Ectodermal cell (in vitro differentiated cells): ENCODE measurements at regions not wholly inside any gene's neighbourhood (a gene's known extent, or its start where the extent isn't known, plus 50 kb on each side); places are given as distances from the start of the nearest gene placed in this dataset.

Experiments used
- H3K27ac ChIP-seq: 2 replicates; pipeline ENCODE4 v1.7.0; 2013; ENCODE audit warnings: mild to moderate bottlenecking, low read depth, low read length; ENCODE audit not compliant: insufficient read depth, poor library complexity, severe bottlenecking
- H3K27me3 ChIP-seq: 2 replicates; pipeline ENCODE4 v1.7.0; 2013; ENCODE audit warnings: mild to moderate bottlenecking, low read length; ENCODE audit not compliant: insufficient read depth, control insufficient read depth, poor library complexity, severe bottlenecking
- H3K36me3 ChIP-seq: one replicate; pipeline ENCODE4 v1.7.0; 2013; ENCODE audit warnings: low read length; ENCODE audit not compliant: control insufficient read depth, insufficient read depth
- H3K4me1 ChIP-seq: one replicate; pipeline ENCODE4 v1.7.0; 2013; ENCODE audit warnings: low read length; ENCODE audit not compliant: control insufficient read depth, insufficient read depth
- H3K4me3 ChIP-seq: 2 replicates; pipeline ENCODE4 v1.7.0; 2013; ENCODE audit warnings: low read depth, low read length, control low read depth; ENCODE audit not compliant: insufficient read depth
- H3K9me3 ChIP-seq: 2 replicates; pipeline ENCODE4 v1.7.0; 2013; ENCODE audit warnings: mild to moderate bottlenecking, low read length, moderate library complexity; ENCODE audit not compliant: control insufficient read depth
- WGBS, 2 experiments: methylation state at CpG; one replicate each; pipeline ENCODE4 v1.1.7; 2013; ENCODE audit warnings: missing lambda C conversion rate in 2 of 2; 5-methylcytosine and 5-hydroxymethylcytosine counted together

- Histone ChIP-seq H3K27me3 (no peaks in the 10 kb centered on the region), H3K36me3 (no peaks in the 10 kb centered on the region), H3K9me3 (no peaks in the 10 kb centered on the region), H3K4me1 (no peaks in the 10 kb centered on the region), H3K27ac (no peak overlapping the region), H3K4me3 (no peak overlapping the region)
- WGBS, 2 experiments, result 72 to 86% methylated on average over 1 of the region's 1 CpG
Observed at GRCh38 chr2:81068144-81068543, 763.6 kb upstream of the LRRTM1 start.

DNA sequence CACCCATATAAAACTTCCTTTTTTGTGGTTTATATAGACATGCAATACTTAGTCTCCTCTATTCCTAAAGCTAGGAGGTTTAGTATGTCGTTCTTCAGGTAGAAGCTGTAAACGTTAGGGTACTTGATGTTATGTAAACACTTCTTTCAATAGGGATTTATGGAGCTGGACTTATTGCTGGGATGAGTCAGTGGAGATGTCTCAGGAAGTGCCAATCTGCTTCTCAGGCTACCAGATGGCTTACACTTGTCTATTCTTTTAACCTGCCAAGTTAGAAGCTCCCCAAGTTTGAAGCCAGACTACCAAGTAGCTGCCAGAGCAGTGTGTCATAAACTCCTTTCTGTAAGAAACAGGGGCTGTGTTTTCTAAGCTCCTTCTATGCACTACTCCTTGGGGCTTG, 756.5 kb upstream of the LRRTM1 start:
- H3K4me1 ChIP-seq, result no peaks in the 10 kb centered on the region
- H3K9me3 ChIP-seq, result no peaks in the 10 kb centered on the region
- 91 to 93% methylated on average over 2 of the region's 2 CpGs for WGBS, 2 experiments
- H3K4me3 ChIP-seq, result no peak overlapping the region
- no peak overlapping the region for H3K27ac ChIP-seq
- H3K27me3 ChIP-seq, result no peaks in the 10 kb centered on the region
- no peaks in the 10 kb centered on the region for H3K36me3 ChIP-seq

GRCh38 chr2:81050580-81051095, 746.1 kb upstream of the LRRTM1 start:
- WGBS, 2 experiments, result 74 to 77% methylated on average over 4 of the region's 4 CpGs
- Histone ChIP-seq H3K27ac (no peak overlapping the region), H3K9me3 (no peaks in the 10 kb centered on the region), H3K36me3 (no peaks in the 10 kb centered on the region), H3K4me3 (no peak overlapping the region), H3K4me1 (no peaks in the 10 kb centered on the region), H3K27me3 (no peaks in the 10 kb centered on the region)

- H3K27me3 ChIP-seq, result no peaks in the 10 kb centered on the region
- no peaks in the 10 kb centered on the region for H3K9me3 ChIP-seq
- 54 to 73% methylated on average over 1 of the region's 1 CpG for WGBS, 2 experiments
- no peaks in the 10 kb centered on the region for H3K4me1 ChIP-seq
- H3K36me3 ChIP-seq, result no peaks in the 10 kb centered on the region
- H3K27ac ChIP-seq, result no peak overlapping the region
- H3K4me3 ChIP-seq, result no peak overlapping the region
Observed at GRCh38 chr2:81043681-81044080, 739.1 kb upstream of the LRRTM1 start.

DNA sequence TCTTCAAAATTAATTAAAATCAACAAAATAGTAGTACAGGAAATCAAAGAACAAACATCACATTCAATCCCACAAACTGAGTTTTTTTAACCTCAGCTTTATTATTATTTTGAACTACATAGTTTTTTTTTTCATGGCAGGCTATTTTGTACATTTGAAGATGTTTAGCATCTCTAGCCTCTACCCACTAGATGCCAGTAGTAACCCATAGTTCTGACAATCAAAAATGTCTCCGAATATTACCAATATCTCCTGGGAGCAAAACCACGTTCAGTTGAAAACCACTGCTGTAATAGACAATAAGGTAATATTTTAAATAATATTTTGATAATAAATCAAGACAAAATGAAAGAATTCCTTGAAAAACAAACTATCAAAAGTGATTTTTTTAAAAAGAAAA, 702.6 kb upstream of the LRRTM1 start:
- Histone ChIP-seq H3K36me3 (no peaks in the 10 kb centered on the region), H3K4me1 (no peaks in the 10 kb centered on the region), H3K27me3 (no peaks in the 10 kb centered on the region), H3K9me3 (no peaks in the 10 kb centered on the region), H3K27ac (no peak overlapping the region), H3K4me3 (no peak overlapping the region)
- 100% methylated on average over 1 of the region's 2 CpGs for WGBS, 2 experiments

DNA sequence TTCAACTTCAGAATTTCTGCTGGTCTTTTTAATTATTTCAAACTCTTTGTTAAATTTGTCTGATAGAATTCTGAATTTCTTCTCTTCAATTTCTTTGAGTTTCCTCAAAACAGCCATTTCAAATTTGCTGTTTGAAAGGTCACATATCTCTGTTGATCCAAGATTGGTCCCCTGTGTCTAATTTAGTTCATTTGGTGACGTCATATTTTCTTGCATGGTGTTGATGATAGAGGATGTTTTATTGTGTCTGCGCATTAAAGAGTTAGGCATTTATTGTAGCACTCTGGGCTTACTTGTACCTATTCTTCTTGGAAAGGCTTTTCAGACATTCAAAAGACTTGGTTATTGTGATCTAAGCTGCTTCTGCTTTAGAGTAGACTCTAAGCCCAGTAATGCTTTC, 698.4 kb upstream of the LRRTM1 start:
- H3K27me3 ChIP-seq, result no peaks in the 10 kb centered on the region
- H3K4me1 ChIP-seq, result no peaks in the 10 kb centered on the region
- no peak overlapping the region for H3K27ac ChIP-seq
- H3K4me3 ChIP-seq, result no peak overlapping the region
- no peaks in the 10 kb centered on the region for H3K36me3 ChIP-seq
- no peaks in the 10 kb centered on the region for H3K9me3 ChIP-seq
- 92 to 100% methylated on average over 2 of the region's 2 CpGs for WGBS, 2 experiments

DNA sequence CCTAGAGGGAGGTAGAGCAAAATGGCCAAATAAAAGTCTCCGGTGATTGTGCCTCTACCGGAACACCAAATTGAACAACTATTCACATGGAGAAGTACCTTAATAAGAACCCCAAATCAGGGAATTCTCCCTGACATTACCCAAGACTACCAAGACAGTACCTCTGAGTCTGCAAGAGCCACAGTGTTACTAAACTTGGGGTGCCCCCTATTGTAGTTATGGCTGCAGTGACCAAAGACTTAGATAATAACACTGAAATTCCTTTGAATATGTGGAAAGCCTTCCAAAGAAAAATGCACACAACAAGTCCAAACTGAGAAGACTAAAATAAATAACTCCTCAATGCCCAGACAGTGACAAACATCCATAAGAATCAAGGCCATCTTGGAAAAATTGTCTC, 682.9 kb upstream of the LRRTM1 start:
- Histone ChIP-seq H3K36me3 (no peaks in the 10 kb centered on the region), H3K4me1 (no peaks in the 10 kb centered on the region), H3K9me3 (no peaks in the 10 kb centered on the region), H3K27ac (no peak overlapping the region), H3K4me3 (no peak overlapping the region), H3K27me3 (no peaks in the 10 kb centered on the region)
- 98 to 100% methylated on average over 2 of the region's 2 CpGs for WGBS, 2 experiments

GRCh38 chr2:80969900-80970299, 665.3 kb upstream of the LRRTM1 start:
- Histone ChIP-seq H3K27ac (no peak overlapping the region), H3K27me3 (no peaks in the 10 kb centered on the region)

GRCh38 chr2:80968450-80968849, 663.9 kb upstream of the LRRTM1 start:
- Histone ChIP-seq H3K4me1 (no peaks in the 10 kb centered on the region), H3K27ac (no peak overlapping the region), H3K36me3 (no peaks in the 10 kb centered on the region), H3K9me3 (no peaks in the 10 kb centered on the region), H3K4me3 (no peak overlapping the region), H3K27me3 (no peaks in the 10 kb centered on the region)
- WGBS, 2 experiments, result 89 to 95% methylated on average over 3 of the region's 3 CpGs

More at GRCh38 chr2:80969900-80970299, 665.3 kb upstream of the LRRTM1 start:
- Histone ChIP-seq H3K36me3 (no peaks in the 10 kb centered on the region), H3K4me3 (no peak overlapping the region), H3K9me3 (no peaks in the 10 kb centered on the region), H3K4me1 (no peaks in the 10 kb centered on the region)

DNA sequence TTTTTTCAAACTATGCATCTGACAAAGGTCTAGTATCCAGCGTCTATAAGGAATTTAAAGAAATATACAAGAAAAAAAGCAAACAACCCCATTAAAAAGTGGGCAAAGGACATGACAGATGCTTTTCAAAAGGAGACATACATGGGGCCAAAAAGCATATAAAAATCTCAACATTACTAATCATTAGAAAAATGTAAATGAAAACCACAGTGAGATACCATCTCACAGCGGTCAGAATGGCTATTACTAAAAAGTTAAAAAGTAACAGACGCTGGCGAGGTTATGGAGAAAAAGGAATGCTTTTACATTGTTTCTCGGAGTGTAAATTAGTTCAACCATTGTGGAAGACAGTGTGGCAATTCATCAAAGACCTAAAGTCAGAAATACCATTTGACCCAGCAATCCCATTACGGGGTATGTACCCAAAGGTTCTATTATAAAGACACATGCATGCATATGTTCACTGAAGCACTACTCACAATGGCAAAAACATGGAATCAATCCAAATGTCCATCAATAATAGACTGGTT, 643.1 kb upstream of the LRRTM1 start:
- H3K4me3 ChIP-seq, result no peak overlapping the region
- WGBS, 2 experiments, result 91 to 95% methylated on average over 6 of the region's 6 CpGs
- H3K27me3 ChIP-seq, result no peaks in the 10 kb centered on the region
- H3K27ac ChIP-seq, result no peak overlapping the region
- no peaks in the 10 kb centered on the region for H3K4me1 ChIP-seq
- no peaks in the 10 kb centered on the region for H3K36me3 ChIP-seq
- no peaks in the 10 kb centered on the region for H3K9me3 ChIP-seq

- 94 to 96% methylated on average over 2 of the region's 3 CpGs for WGBS, 2 experiments
- H3K36me3 ChIP-seq, result no peaks in the 10 kb centered on the region
- H3K27ac ChIP-seq, result no peak overlapping the region
Observed at GRCh38 chr2:80943487-80943886, 638.9 kb upstream of the LRRTM1 start.

More at GRCh38 chr2:80943487-80943886, 638.9 kb upstream of the LRRTM1 start:
- H3K27me3 ChIP-seq, result no peaks in the 10 kb centered on the region
- no peaks in the 10 kb centered on the region for H3K4me1 ChIP-seq
- H3K9me3 ChIP-seq, result no peaks in the 10 kb centered on the region
- no peak overlapping the region for H3K4me3 ChIP-seq
